HG03066 (cell line): ENCODE measurements at regions not wholly inside any gene's neighbourhood (a gene's known extent, or its start where the extent isn't known, plus 50 kb on each side); places are given as distances from the start of the nearest gene placed in this dataset.

ENCODE experiments used
- ATAC-seq: cut with Tn5 transposase; IDR thresholded peaks from one replicate; pipeline ENCODE4 v1.9.1; 2021; ENCODE audit warnings: low read depth; ENCODE audit not compliant: unreplicated experiment

DNA sequence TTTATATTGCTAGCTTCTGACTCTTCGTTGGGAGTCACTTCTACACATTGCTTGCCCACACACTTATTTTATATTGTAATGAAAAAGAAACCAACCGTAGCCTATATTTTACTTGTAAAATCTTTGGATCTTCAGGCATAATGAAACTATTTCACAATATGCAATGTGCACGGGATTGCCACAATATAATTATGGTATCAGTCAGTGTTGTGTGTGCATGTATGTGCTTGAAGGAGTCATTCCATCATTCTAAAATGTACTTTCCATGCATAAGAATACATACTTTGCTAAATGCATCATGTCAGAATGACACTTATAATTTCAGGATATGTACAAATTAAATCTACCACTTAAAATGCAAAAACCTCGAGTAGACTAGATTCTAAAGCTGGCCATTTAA is 64.0 kb upstream of the TLE4 start:
- ATAC-seq, result no peak

DNA sequence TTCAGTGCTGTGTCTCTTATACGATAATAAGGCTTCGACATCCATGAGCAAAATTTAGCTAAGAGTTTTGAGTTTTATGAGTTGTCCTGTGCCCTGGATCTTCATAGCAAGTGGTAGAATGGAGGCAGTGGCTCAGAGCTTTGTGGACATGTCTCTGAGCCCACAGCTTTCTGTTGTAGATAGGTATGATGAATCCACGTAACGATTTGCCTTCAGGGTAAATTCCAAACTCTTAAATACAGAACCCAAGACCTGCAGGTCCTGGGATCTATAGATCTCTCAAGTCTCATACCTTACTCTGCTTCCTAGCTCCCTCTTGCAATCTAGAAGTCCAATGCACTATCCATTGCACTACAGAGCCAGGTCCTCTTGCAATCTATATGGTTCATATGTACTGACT is 59.5 kb upstream of the TLE4 start:
- ATAC-seq, result no peak
